Osteocyte (in vitro differentiated cells): ENCODE measurements at regions not wholly inside any gene's neighbourhood (a gene's known extent, or its start where the extent isn't known, plus 50 kb on each side); places are given as distances from the start of the nearest gene placed in this dataset.

Experiments
- DNase-seq: peaks from one replicate; pipeline ENCODE4 v3.0.0; 2021; ENCODE audit warnings: mixed read lengths; ENCODE audit not compliant: unreplicated experiment; ENCODE audit errors: extremely low spot score
- H3K27ac Mint-ChIP-seq: one replicate; pipeline ENCODE4 v1.8.0; 2021; ENCODE audit warnings: mild to moderate bottlenecking, mixed read lengths; ENCODE audit not compliant: unreplicated experiment
- H3K27me3 Mint-ChIP-seq: one replicate; pipeline ENCODE4 v1.8.0; 2021; ENCODE audit warnings: mixed read lengths; ENCODE audit not compliant: unreplicated experiment
- H3K36me3 Mint-ChIP-seq: one replicate; pipeline ENCODE4 v1.8.0; 2021; ENCODE audit warnings: mixed read lengths; ENCODE audit not compliant: unreplicated experiment
- H3K4me1 Mint-ChIP-seq: one replicate; pipeline ENCODE4 v1.8.0; 2021; ENCODE audit warnings: mixed read lengths; ENCODE audit not compliant: unreplicated experiment
- H3K4me3 Mint-ChIP-seq: one replicate; pipeline ENCODE4 v1.8.0; 2021; ENCODE audit warnings: mild to moderate bottlenecking, moderate library complexity, mixed read lengths; ENCODE audit not compliant: unreplicated experiment
- H3K9me3 Mint-ChIP-seq: one replicate; pipeline ENCODE4 v1.8.0; 2021; ENCODE audit warnings: mixed read lengths; ENCODE audit not compliant: unreplicated experiment
- CTCF ChIP-seq: fragments of 200-600 bp; sonication (generic); IDR thresholded peaks from 2 replicates; pipeline ENCODE4 v1.5.0; 2021; ENCODE audit warnings: antibody characterized with exemption, mild to moderate bottlenecking, moderate library complexity

GRCh38 chr18:41842886-41843285, 112.1 kb upstream of the PIK3C3 start:
- TF ChIP-seq CTCF, result no peak
- Mint-ChIP-seq H3K27ac (no peak overlapping the region), H3K9me3 (no peaks in the 10 kb centered on the region), H3K4me3 (no peak overlapping the region), H3K4me1 (peaks cover 6% of the 10 kb centered on the region), H3K27me3 (peaks cover 43% of the 10 kb centered on the region), H3K36me3 (no peaks in the 10 kb centered on the region)
- no peak for DNase-seq

- Mint-ChIP-seq H3K4me1 (no peaks in the 10 kb centered on the region), H3K27me3 (peaks cover 23% of the 10 kb centered on the region), H3K36me3 (no peaks in the 10 kb centered on the region)
Measured at GRCh38 chr18:41829647-41830516, 125.2 kb upstream of the PIK3C3 start.

GRCh38 chr18:41828137-41828536, 126.9 kb upstream of the PIK3C3 start:
- H3K27me3 Mint-ChIP-seq, result peaks cover 17% of the 10 kb centered on the region
- no peaks in the 10 kb centered on the region for H3K9me3 Mint-ChIP-seq
- H3K27ac Mint-ChIP-seq, result no peak overlapping the region
- no peak overlapping the region for H3K4me3 Mint-ChIP-seq
- H3K4me1 Mint-ChIP-seq, result no peaks in the 10 kb centered on the region
- no peak for TF ChIP-seq CTCF
- DNase-seq, result no peak
- H3K36me3 Mint-ChIP-seq, result no peaks in the 10 kb centered on the region

More at GRCh38 chr18:41829647-41830516, 125.2 kb upstream of the PIK3C3 start:
- Mint-ChIP-seq H3K9me3 (no peaks in the 10 kb centered on the region), H3K27ac (no peak overlapping the region), H3K4me3 (no peak overlapping the region)
- no peak for TF ChIP-seq CTCF
- DNase-seq, result no peak

GRCh38 chr18:41820784-41821183, 134.2 kb upstream of the PIK3C3 start:
- no peaks in the 10 kb centered on the region for H3K4me1 Mint-ChIP-seq
- H3K9me3 Mint-ChIP-seq, result no peaks in the 10 kb centered on the region
- no peak for DNase-seq
- peaks cover 30% of the 10 kb centered on the region for H3K27me3 Mint-ChIP-seq
- H3K27ac Mint-ChIP-seq, result no peak overlapping the region
- H3K36me3 Mint-ChIP-seq, result no peaks in the 10 kb centered on the region
- H3K4me3 Mint-ChIP-seq, result no peak overlapping the region
- TF ChIP-seq CTCF, result no peak

GRCh38 chr18:41818381-41819355, 136.4 kb upstream of the PIK3C3 start:
- no peak overlapping the region for H3K4me3 Mint-ChIP-seq
- H3K27me3 Mint-ChIP-seq, result peaks cover 24% of the 10 kb centered on the region
- H3K4me1 Mint-ChIP-seq, result no peaks in the 10 kb centered on the region
- H3K36me3 Mint-ChIP-seq, result no peaks in the 10 kb centered on the region
- H3K9me3 Mint-ChIP-seq, result no peaks in the 10 kb centered on the region
- no peak overlapping the region for H3K27ac Mint-ChIP-seq
- DNase-seq, result no peak
- no peak for TF ChIP-seq CTCF
